Skeletal muscle cell (primary cell): ENCODE measurements at regions not wholly inside any gene's neighbourhood (a gene's known extent, or its start where the extent isn't known, plus 50 kb on each side); places are given as distances from the start of the nearest gene placed in this dataset.
A peak's percentile ranks its signal among the peaks of the same experiment; 100 is the strongest.

ENCODE experiments used
- DNase-seq: peaks from one replicate; pipeline ENCODE4 v3.0.0-alpha.2; 2010; ENCODE audit warnings: low read depth
- H3K4me3 ChIP-seq: 2 replicates; pipeline ENCODE4 v1.5.1; 2011; ENCODE audit warnings: low read depth, mild to moderate bottlenecking, control low read depth, low read length, moderate library complexity

- no peak for DNase-seq
- no peak overlapping the region for H3K4me3 ChIP-seq
Measured at GRCh38 chr10:29114141-29114540, 174.7 kb upstream of the LYZL1 start.

GRCh38 chr10:29117781-29118180, 171.1 kb upstream of the LYZL1 start:
- DNase-seq = no peak
- no peak overlapping the region for H3K4me3 ChIP-seq

- no peak for DNase-seq
- no peak overlapping the region for H3K4me3 ChIP-seq
Measured at GRCh38 chr10:29119374-29119773, 169.5 kb upstream of the LYZL1 start.

GRCh38 chr10:29120216-29120615, 168.7 kb upstream of the LYZL1 start:
- DNase-seq = no peak

GRCh38 chr10:29124864-29125263, 164.0 kb upstream of the LYZL1 start:
- H3K4me3 ChIP-seq = no peak overlapping the region
- DNase-seq = no peak

More at GRCh38 chr10:29120216-29120615, 168.7 kb upstream of the LYZL1 start:
- H3K4me3 ChIP-seq = no peak overlapping the region

- DNase-seq = no peak
- no peak overlapping the region for H3K4me3 ChIP-seq
Measured at GRCh38 chr10:29127037-29127700, 161.7 kb upstream of the LYZL1 start.

GRCh38 chr10:29127731-29128130, 161.1 kb upstream of the LYZL1 start:
- no peak for DNase-seq
- H3K4me3 ChIP-seq = no peak overlapping the region

- no peak for DNase-seq
- no peak overlapping the region for H3K4me3 ChIP-seq
Measured at GRCh38 chr10:29130190-29130673, 158.6 kb upstream of the LYZL1 start.

GRCh38 chr10:29131952-29132547, 156.8 kb upstream of the LYZL1 start:
- DNase-seq = no peak
- no peak overlapping the region for H3K4me3 ChIP-seq

GRCh38 chr10:29132551-29133111, 156.2 kb upstream of the LYZL1 start:
- DNase-seq = peak; percentile 26
- H3K4me3 ChIP-seq = no peak overlapping the region

GRCh38 chr10:29135337-29135736, 153.5 kb upstream of the LYZL1 start:
- no peak for DNase-seq
- no peak overlapping the region for H3K4me3 ChIP-seq

GRCh38 chr10:29136411-29136810, 152.5 kb upstream of the LYZL1 start:
- DNase-seq = no peak
- H3K4me3 ChIP-seq = no peak overlapping the region

- no peak for DNase-seq
- no peak overlapping the region for H3K4me3 ChIP-seq
Measured at GRCh38 chr10:29140151-29140550, 148.7 kb upstream of the LYZL1 start.

GRCh38 chr10:29140991-29141390, 147.9 kb upstream of the LYZL1 start:
- no peak overlapping the region for H3K4me3 ChIP-seq

GRCh38 chr10:29141761-29142160, 147.1 kb upstream of the LYZL1 start:
- DNase-seq = no peak
- no peak overlapping the region for H3K4me3 ChIP-seq

More at GRCh38 chr10:29140991-29141390, 147.9 kb upstream of the LYZL1 start:
- peak; percentile 67 for DNase-seq

- DNase-seq = no peak
- H3K4me3 ChIP-seq = no peak overlapping the region
Measured at GRCh38 chr10:29142516-29143314, 146.2 kb upstream of the LYZL1 start.

GRCh38 chr10:29144126-29144525, 144.7 kb upstream of the LYZL1 start:
- no peak for DNase-seq
- H3K4me3 ChIP-seq = no peak overlapping the region

GRCh38 chr10:29146311-29147100, 142.4 kb upstream of the LYZL1 start:
- no peak overlapping the region for H3K4me3 ChIP-seq
- no peak for DNase-seq

- H3K4me3 ChIP-seq = no peak overlapping the region
- no peak for DNase-seq
Measured at GRCh38 chr10:29150010-29150409, 138.9 kb upstream of the LYZL1 start.
